ENCODE measurements at regions not wholly inside any gene's neighbourhood (a gene's known extent, or its start where the extent isn't known, plus 50 kb on each side); places are given as distances from the start of the nearest gene placed in this dataset.

- no peak overlapping the region for H3K4me2 ChIP-seq
- H3K9ac ChIP-seq: no peak overlapping the region
- Mint-ChIP-seq H3K27ac (no peak overlapping the region), H3K9me3 (peaks cover 2% of the 10 kb centered on the region), H3K27me3 (ENCODE audit: insufficient read depth, low read depth) (peaks cover 2% of the 10 kb centered on the region), H3K4me1 (peaks cover 5% of the 10 kb centered on the region), H3K36me3 (no peaks in the 10 kb centered on the region), H3K4me3 (no peak overlapping the region)
- H3K27me3 ChIP-seq: no peaks in the 10 kb centered on the region
- H3K79me2 ChIP-seq (ENCODE audit: low read depth): no peaks in the 10 kb centered on the region
- no peak for DNase-seq (ENCODE audit: low spot score)
- TF ChIP-seq EZH2phosphoT487 (IDR thresholded peaks at IDR 0.05): no peak
- no peak for TF ChIP-seq EZH2 (IDR thresholded peaks at IDR 0.05)
- no peak for TF ChIP-seq CTCF (IDR thresholded peaks at IDR 0.05)
- no peaks in the 10 kb centered on the region for H4K20me1 ChIP-seq (ENCODE audit: low read depth)
- no peak overlapping the region for H2AFZ ChIP-seq (replicated peaks)
- no peak overlapping the region for H3K27ac ChIP-seq
- H3F3A ChIP-seq (ENCODE audit: low read depth): no peaks in the 10 kb centered on the region
- no peaks in the 10 kb centered on the region for H3K9me3 ChIP-seq (ENCODE audit: low read depth)
- H3K4me3 ChIP-seq: no peak overlapping the region
- H3K4me1 ChIP-seq: no peaks in the 10 kb centered on the region
- H3K36me3 ChIP-seq: no peaks in the 10 kb centered on the region
Observed at GRCh38 chr2:6557737-6558136, 308.0 kb downstream of the CMPK2 start.

DNA sequence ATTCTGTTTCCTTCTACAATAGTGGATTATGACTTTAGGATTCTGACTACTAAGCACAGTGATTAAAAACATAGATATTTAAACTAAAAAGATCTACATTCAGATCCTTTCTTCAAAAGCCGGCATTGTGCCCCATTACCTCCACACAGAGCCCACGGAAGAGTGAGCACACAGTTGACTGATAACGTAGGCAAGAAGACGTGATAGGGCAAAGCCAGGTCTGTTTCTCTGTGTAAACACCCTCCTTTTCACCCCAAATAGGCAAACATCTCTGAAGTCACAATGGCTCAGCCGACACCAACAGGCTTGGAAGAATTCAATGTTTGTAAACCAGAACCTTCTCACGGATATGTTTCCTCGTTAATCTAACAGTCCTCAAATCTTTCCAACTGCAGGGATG is 302.9 kb downstream of the CMPK2 start:
- Histone ChIP-seq H3K9ac (no peak overlapping the region), H3K27ac (no peak overlapping the region), H3K4me1 (no peaks in the 10 kb centered on the region), H3K4me2 (no peak overlapping the region), H3K9me3 (ENCODE audit: low read depth) (no peaks in the 10 kb centered on the region), H3K4me3 (no peak overlapping the region), H3K79me2 (ENCODE audit: low read depth) (no peaks in the 10 kb centered on the region), H3K36me3 (no peaks in the 10 kb centered on the region), H4K20me1 (ENCODE audit: low read depth) (no peaks in the 10 kb centered on the region), H2AFZ (replicated peaks) (peak overlapping the region; percentile 71), H3F3A (ENCODE audit: low read depth) (no peaks in the 10 kb centered on the region), H3K27me3 (no peaks in the 10 kb centered on the region)
- TF ChIP-seq CTCF (IDR thresholded peaks at IDR 0.05) (no peak), EZH2phosphoT487 (IDR thresholded peaks at IDR 0.05) (no peak), EZH2 (IDR thresholded peaks at IDR 0.05) (no peak)
- Mint-ChIP-seq H3K4me3 (no peak overlapping the region), H3K4me1 (no peaks in the 10 kb centered on the region), H3K27me3 (ENCODE audit: insufficient read depth, low read depth) (peaks cover 2% of the 10 kb centered on the region), H3K36me3 (no peaks in the 10 kb centered on the region), H3K9me3 (peaks cover 2% of the 10 kb centered on the region), H3K27ac (no peak overlapping the region)
- DNase-seq (ENCODE audit: low spot score): no peak

- no peaks in the 10 kb centered on the region for H3K36me3 Mint-ChIP-seq
Observed at GRCh38 chr2:6564326-6564725, 301.4 kb downstream of the CMPK2 start.

More at GRCh38 chr2:6564326-6564725, 301.4 kb downstream of the CMPK2 start:
- peaks cover 2% of the 10 kb centered on the region for H3K9me3 Mint-ChIP-seq
- H3K27ac ChIP-seq: no peak overlapping the region
- H3K9me3 ChIP-seq (ENCODE audit: low read depth): no peaks in the 10 kb centered on the region
- no peak overlapping the region for H3K4me3 Mint-ChIP-seq
- H3K4me3 ChIP-seq: no peak overlapping the region
- DNase-seq (ENCODE audit: low spot score): no peak
- H3K27me3 Mint-ChIP-seq (ENCODE audit: insufficient read depth, low read depth): peaks cover 4% of the 10 kb centered on the region
- no peak overlapping the region for H2AFZ ChIP-seq (replicated peaks)
- no peaks in the 10 kb centered on the region for H3K27me3 ChIP-seq
- no peaks in the 10 kb centered on the region for H3K79me2 ChIP-seq (ENCODE audit: low read depth)
- H3F3A ChIP-seq (ENCODE audit: low read depth): no peaks in the 10 kb centered on the region
- H4K20me1 ChIP-seq (ENCODE audit: low read depth): no peaks in the 10 kb centered on the region
- no peak overlapping the region for H3K9ac ChIP-seq
- H3K4me2 ChIP-seq: no peak overlapping the region
- no peaks in the 10 kb centered on the region for H3K4me1 Mint-ChIP-seq
- H3K36me3 ChIP-seq: no peaks in the 10 kb centered on the region
- H3K27ac Mint-ChIP-seq: no peak overlapping the region
- no peaks in the 10 kb centered on the region for H3K4me1 ChIP-seq
- TF ChIP-seq CTCF (IDR thresholded peaks at IDR 0.05) (no peak), EZH2phosphoT487 (IDR thresholded peaks at IDR 0.05) (no peak), EZH2 (IDR thresholded peaks at IDR 0.05) (no peak)

All from neural progenitor cell (in vitro differentiated cells).